Activated CD8-positive, alpha-beta T cell treated with anti-CD3 and anti-CD28 coated beads, Interleukin-2, amount 10 ng/mL, durations not matched to agents 7 days and 5 days (primary cell): ENCODE measurements at regions not wholly inside any gene's neighbourhood (a gene's known extent, or its start where the extent isn't known, plus 50 kb on each side); places are given as distances from the start of the nearest gene placed in this dataset.

Experiments used
- ATAC-seq: fragments of 150-1000 bp; cut with Tn5 transposase; one replicate; pipeline ENCODE4 v1.10.0; 2021; ENCODE audit warnings: moderate library complexity
- CTCF ChIA-PET: fragments of 350-600 bp; sonication (Branson Sonifier 250); formaldehyde crosslinking; loops from one replicate; lab custom pipeline; 2021; ENCODE audit warnings: antibody characterized with exemption; lab: Charles Lee
- POLR2A ChIA-PET: fragments of 350-600 bp; sonication (Branson Sonifier 250); formaldehyde crosslinking; loops from one replicate; lab custom pipeline; 2021; ENCODE audit warnings: antibody characterized with exemption; lab: Charles Lee
- DNase-seq: peaks from one replicate; pipeline ENCODE4 v3.0.0-alpha.2; 2020
- H3K27ac Mint-ChIP-seq: one replicate; pipeline ENCODE4 v1.8.0; 2021; ENCODE audit warnings: mild to moderate bottlenecking, mixed read lengths
- H3K27me3 Mint-ChIP-seq: one replicate; pipeline ENCODE4 v1.8.0; 2021; ENCODE audit warnings: low read depth, mixed read lengths
- H3K36me3 Mint-ChIP-seq: one replicate; pipeline ENCODE4 v1.8.0; 2021; ENCODE audit warnings: low read depth, mixed read lengths
- H3K4me1 Mint-ChIP-seq: one replicate; pipeline ENCODE4 v1.8.0; 2021; ENCODE audit warnings: low read depth, mixed read lengths
- H3K4me3 Mint-ChIP-seq: one replicate; pipeline ENCODE4 v1.8.0; 2021; ENCODE audit warnings: mild to moderate bottlenecking, mixed read lengths
- H3K9me3 Mint-ChIP-seq: one replicate; pipeline ENCODE4 v1.8.0; 2022; ENCODE audit warnings: mixed read lengths; ENCODE audit not compliant: insufficient read depth

DNA sequence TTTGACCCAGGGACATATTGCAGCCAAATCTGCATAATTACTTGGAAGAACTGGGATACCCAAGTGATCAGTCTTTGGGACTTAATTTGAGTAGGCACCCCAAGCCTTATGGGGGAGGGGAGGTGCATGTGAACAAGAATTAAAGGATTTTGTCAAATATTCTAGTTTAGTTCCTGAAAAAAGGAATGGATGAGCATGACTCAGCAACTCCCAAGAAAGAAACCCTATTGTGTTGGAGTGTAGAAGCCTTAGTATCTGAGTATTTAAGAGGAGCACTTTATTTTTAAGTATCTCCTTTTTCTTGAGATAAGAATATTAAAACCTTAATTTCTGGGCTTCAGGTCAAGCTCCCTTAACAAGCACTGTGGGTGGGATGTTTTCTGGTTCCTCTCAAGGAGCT is 222.4 kb downstream of the CD47 start:
- DNase-seq = no peak
- H3K27me3 Mint-ChIP-seq = no peaks in the 10 kb centered on the region
- no peak overlapping the region for H3K4me3 Mint-ChIP-seq
- POLR2A ChIA-PET = no interaction called here
- H3K4me1 Mint-ChIP-seq = no peaks in the 10 kb centered on the region
- H3K36me3 Mint-ChIP-seq = peaks cover 2% of the 10 kb centered on the region
- ATAC-seq = no peak
- CTCF ChIA-PET = no interaction called here
- no peaks in the 10 kb centered on the region for H3K9me3 Mint-ChIP-seq
- H3K27ac Mint-ChIP-seq = no peak overlapping the region

- Mint-ChIP-seq H3K27me3 (no peaks in the 10 kb centered on the region), H3K4me1 (no peaks in the 10 kb centered on the region), H3K27ac (no peak overlapping the region), H3K9me3 (no peaks in the 10 kb centered on the region), H3K4me3 (no peak overlapping the region), H3K36me3 (no peaks in the 10 kb centered on the region)
- POLR2A ChIA-PET = no interaction called here
- ATAC-seq (no peak), DNase-seq (no peak)
- CTCF ChIA-PET = interaction anchor here (1.5 to 1.8 kb wide), 2 partner anchors 23 to 66 kb away, joined by 3 to 4 read pairs; no protein-coding TSS in a partner anchor
These were observed 228.9 kb downstream of the CD47 start for GRCh38 chr3:107861904-107862303.

DNA sequence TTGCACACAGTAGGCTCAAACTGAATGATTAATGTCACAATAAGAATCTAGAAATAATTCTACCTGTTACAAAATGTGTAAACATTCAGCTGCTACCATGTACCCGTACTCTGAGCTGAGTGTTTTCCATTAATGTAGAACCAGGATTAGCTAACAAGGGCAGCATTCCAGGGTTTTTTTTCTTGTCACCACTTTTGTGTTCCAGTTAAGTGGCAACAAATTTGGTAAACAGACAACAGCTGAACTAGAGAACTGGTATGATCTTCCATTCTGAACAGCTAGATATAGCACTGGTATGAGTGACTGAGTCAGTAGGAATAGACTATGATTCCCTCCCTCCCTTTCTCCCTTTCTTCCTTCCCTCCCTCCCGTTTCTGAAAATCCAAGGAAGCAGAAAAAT is 229.4 kb downstream of the CD47 start:
- no peak for ATAC-seq
- POLR2A ChIA-PET = no interaction called here
- H3K9me3 Mint-ChIP-seq = no peaks in the 10 kb centered on the region

More for the DNA sequence above, 229.4 kb downstream of the CD47 start:
- Mint-ChIP-seq H3K36me3 (no peaks in the 10 kb centered on the region), H3K4me1 (no peaks in the 10 kb centered on the region), H3K27me3 (no peaks in the 10 kb centered on the region), H3K4me3 (no peak overlapping the region), H3K27ac (no peak overlapping the region)
- DNase-seq = no peak
- CTCF ChIA-PET = interaction anchor here (1.5 kb wide), 1 partner anchor 23 kb away, joined by 3 read pairs; no protein-coding TSS in a partner anchor
